ENCODE measurements at regions not wholly inside any gene's neighbourhood (a gene's known extent, or its start where the extent isn't known, plus 50 kb on each side); places are given as distances from the start of the nearest gene placed in this dataset.
"Not testable (repeated sequence)": the region's sequence is repeated elsewhere in the genome, so short reads cannot be mapped to it uniquely, and the experiment has no call there.

DNA sequence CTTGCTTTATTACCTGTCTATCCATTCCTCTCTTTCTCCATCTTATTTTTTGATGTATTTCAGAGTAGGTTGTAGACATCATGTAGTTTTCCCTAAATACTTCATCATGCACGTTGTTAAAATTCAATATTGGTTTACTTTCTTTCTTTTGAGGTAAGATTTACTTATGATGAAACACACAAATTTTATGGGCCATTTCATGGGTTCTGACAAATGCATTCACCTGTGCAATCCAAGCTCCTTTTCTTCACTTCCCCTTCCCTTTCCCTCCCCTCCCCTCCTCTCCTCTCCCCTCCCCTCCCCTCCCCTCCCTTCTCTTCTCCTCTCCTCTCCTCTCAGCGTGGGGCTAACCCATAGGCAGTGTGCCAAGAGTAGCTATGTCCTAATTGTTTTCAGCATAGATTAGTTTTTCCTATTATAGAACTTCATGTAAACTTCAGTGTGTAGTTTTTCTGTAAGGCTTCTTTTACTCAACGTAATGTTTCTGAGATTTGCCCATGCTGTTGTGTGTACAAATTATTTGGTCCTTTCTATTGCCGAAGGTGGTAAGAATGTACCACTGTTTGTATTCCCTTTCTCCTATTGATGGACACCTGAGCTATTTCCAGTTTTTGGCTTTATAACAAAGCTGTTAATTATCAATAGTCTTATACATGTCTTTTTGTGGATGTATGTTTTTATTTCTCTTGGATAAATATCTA, 92.9 kb upstream of the CLINT1 start:
- H3K27ac ChIP-seq = no peak overlapping the region
- DNase-seq (ENCODE audit: low spot score) (no peak), ATAC-seq (ENCODE audit: insufficient number of reproducible peaks, low FRiP score, low read depth) (no peak)
- no peak overlapping the region for H3K4me3 ChIP-seq
- H3K9me3 ChIP-seq = no peaks in the 10 kb centered on the region
- TF ChIP-seq, protein P1, sequence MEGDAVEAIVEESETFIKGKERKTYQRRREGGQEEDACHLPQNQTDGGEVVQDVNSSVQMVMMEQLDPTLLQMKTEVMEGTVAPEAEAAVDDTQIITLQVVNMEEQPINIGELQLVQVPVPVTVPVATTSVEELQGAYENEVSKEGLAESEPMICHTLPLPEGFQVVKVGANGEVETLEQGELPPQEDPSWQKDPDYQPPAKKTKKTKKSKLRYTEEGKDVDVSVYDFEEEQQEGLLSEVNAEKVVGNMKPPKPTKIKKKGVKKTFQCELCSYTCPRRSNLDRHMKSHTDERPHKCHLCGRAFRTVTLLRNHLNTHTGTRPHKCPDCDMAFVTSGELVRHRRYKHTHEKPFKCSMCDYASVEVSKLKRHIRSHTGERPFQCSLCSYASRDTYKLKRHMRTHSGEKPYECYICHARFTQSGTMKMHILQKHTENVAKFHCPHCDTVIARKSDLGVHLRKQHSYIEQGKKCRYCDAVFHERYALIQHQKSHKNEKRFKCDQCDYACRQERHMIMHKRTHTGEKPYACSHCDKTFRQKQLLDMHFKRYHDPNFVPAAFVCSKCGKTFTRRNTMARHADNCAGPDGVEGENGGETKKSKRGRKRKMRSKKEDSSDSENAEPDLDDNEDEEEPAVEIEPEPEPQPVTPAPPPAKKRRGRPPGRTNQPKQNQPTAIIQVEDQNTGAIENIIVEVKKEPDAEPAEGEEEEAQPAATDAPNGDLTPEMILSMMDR (IDR thresholded peaks at IDR 0.05) = no peak
- no peaks in the 10 kb centered on the region for H3K27me3 ChIP-seq (replicated peaks; ENCODE audit: insufficient read depth)
- peaks cover 0 to 4% of the 10 kb centered on the region in 2 donors for H3K4me1 ChIP-seq (ENCODE audit: control insufficient read depth in 1 of 2, low read depth in 2 of 2)
- H3K36me3 ChIP-seq = no peaks in the 10 kb centered on the region

DNA sequence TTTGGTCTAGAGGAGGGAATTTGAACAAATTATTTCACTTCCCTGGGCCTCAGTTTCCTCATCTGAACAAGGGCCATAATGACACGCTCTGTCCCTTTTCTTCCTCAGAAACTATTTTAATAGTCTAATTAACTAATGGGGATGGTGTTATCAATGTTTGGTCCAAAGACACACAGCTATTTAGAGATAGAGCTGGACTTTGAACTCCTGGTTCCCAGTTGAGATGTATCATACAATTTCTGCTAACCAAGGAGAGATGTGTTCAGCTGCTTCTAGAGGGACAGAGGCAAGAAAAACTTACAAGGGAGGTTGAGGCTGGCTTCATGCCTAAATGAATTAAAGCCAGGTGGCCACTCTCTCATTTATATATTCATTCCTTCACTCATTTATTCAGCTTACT, 90.6 kb upstream of the CLINT1 start:
- ATAC-seq (ENCODE audit: insufficient number of reproducible peaks, low FRiP score, low read depth) (no peak), DNase-seq (ENCODE audit: low spot score) (no peak)
- Histone ChIP-seq H3K27ac (peak overlapping the region in 1 of 2 donors; percentile 8), H3K4me1 (ENCODE audit: control insufficient read depth in 1 of 2, low read depth in 2 of 2) (peaks cover 0 to 4% of the 10 kb centered on the region in 2 donors), H3K36me3 (no peaks in the 10 kb centered on the region), H3K27me3 (replicated peaks; ENCODE audit: insufficient read depth) (no peaks in the 10 kb centered on the region), H3K9me3 (no peaks in the 10 kb centered on the region), H3K4me3 (no peak overlapping the region)
- TF ChIP-seq, protein P1 (IDR thresholded peaks at IDR 0.05) = no peak

DNA sequence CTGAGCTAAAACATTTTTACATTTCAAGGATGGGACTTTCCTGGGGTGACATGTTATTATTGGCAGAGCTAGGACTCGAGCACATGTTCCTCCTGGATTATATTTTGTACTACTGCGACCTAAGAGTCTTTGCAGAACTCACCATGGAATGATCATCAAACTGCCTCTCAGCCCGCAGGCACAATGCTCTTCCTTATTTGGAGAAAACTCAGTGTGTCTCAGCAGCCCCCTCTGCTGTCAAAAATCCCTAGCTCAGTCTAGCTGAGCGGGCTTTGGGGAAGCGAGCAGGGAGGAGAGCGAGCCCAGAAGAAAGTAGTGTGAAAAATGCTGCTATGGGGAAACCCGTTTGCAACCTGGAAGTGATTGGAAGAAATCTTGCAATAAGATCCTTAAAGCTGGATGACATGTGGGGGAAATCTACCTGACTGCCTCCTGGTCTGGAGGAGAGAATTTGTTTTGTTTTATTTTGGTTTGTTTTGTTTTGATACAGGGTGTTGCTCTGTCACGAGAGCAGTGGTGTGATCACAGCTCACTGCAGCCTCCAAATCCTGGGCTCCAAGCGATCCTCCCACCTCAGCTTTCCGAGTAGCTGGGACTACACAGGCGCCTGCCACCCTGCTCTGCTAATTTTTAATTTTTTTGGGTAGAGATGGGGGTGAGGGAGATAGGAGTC, 89.9 kb upstream of the CLINT1 start:
- Histone ChIP-seq H3K4me1 (ENCODE audit: control insufficient read depth in 1 of 2, low read depth in 2 of 2) (peaks cover 0 to 4% of the 10 kb centered on the region in 2 donors), H3K9me3 (no peaks in the 10 kb centered on the region), H3K27ac (peak overlapping the region; percentile 8 to 15), H3K4me3 (peak overlapping the region; percentile 44), H3K27me3 (replicated peaks; ENCODE audit: insufficient read depth) (no peaks in the 10 kb centered on the region), H3K36me3 (no peaks in the 10 kb centered on the region)
- TF ChIP-seq, protein P1 (IDR thresholded peaks at IDR 0.05) = peak; percentile 77
- DNase-seq (ENCODE audit: low spot score) (peak; percentile 68), ATAC-seq (ENCODE audit: insufficient number of reproducible peaks, low FRiP score, low read depth) (peak; percentile 92)

DNA sequence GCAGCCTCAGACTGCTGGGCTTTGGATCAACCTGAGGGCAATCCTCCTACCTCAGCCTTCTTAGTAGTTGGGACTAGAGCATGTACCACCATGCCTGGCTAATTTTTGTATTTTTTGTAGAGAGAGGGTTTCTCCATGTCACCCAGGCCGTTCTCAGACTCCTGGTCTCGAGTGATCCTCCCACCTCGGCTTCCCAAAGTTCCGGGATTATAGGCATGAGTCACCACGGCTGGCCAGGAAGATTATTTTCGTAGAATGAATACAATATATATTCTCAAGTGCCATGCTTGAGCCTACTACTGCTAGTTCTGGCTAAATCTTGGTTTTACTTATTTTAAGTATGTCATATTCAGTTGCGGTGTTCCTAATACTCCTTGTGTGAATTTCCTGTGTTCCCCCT, 88.2 kb upstream of the CLINT1 start:
- Histone ChIP-seq H3K27me3 (replicated peaks; ENCODE audit: insufficient read depth) (no peaks in the 10 kb centered on the region), H3K36me3 (no peaks in the 10 kb centered on the region), H3K27ac (no peak overlapping the region), H3K4me3 (no peak overlapping the region), H3K4me1 (ENCODE audit: control insufficient read depth in 1 of 2, low read depth in 2 of 2) (peaks cover 0 to 4% of the 10 kb centered on the region in 2 donors), H3K9me3 (no peaks in the 10 kb centered on the region)
- ATAC-seq (ENCODE audit: insufficient number of reproducible peaks, low FRiP score, low read depth) (no peak), DNase-seq (ENCODE audit: low spot score) (no peak)
- TF ChIP-seq, protein P1 (IDR thresholded peaks at IDR 0.05) = no peak

DNA sequence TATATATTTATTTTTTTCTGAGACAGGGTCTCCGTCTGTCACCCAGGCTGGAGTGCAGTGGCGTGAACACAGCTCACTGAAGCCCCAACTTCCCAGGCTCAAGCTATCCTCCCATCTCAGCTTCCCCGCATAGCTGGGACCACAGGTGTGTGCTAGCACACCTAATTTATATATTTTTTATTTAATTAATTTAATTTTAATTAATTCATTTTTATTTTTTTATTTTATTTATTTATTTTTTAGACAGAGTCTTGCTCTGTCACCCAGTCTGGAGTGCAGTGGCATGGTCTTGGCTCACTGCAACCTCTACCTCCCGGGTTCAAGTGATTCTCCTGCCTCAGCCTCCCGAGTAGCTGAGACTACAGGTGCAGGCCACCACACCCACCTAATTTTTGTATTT, 86.9 kb upstream of the CLINT1 start:
- DNase-seq (ENCODE audit: low spot score); H3K4me3 ChIP-seq; H3K4me1 ChIP-seq (ENCODE audit: control insufficient read depth in 1 of 2, low read depth in 2 of 2); H3K36me3 ChIP-seq; H3K27me3 ChIP-seq (replicated peaks; ENCODE audit: insufficient read depth); H3K9me3 ChIP-seq; ATAC-seq (ENCODE audit: insufficient number of reproducible peaks, low FRiP score, low read depth); H3K27ac ChIP-seq: not testable (repeated sequence)
